LNCaP clone FGC (cell line): ENCODE measurements at regions not wholly inside any gene's neighbourhood (a gene's known extent, or its start where the extent isn't known, plus 50 kb on each side); places are given as distances from the start of the nearest gene placed in this dataset.

Experiments used
- DNase-seq: peaks from one replicate; pipeline ENCODE4 v3.0.0-alpha.2; 2011; ENCODE audit warnings: low read depth
- H3K4me3 ChIP-seq: 2 replicates; pipeline ENCODE4 v1.5.1; 2011; ENCODE audit warnings: mild to moderate bottlenecking, low read depth, low read length, control low read depth
- TF ChIP-seq, protein P1 (sequence below): IDR thresholded peaks from 2 replicates; pipeline ENCODE4 v1.5.1; 2012; ENCODE audit warnings: mild to moderate bottlenecking; ENCODE audit not compliant: control insufficient read depth, insufficient read depth; ENCODE audit errors: extremely low read depth

DNA sequence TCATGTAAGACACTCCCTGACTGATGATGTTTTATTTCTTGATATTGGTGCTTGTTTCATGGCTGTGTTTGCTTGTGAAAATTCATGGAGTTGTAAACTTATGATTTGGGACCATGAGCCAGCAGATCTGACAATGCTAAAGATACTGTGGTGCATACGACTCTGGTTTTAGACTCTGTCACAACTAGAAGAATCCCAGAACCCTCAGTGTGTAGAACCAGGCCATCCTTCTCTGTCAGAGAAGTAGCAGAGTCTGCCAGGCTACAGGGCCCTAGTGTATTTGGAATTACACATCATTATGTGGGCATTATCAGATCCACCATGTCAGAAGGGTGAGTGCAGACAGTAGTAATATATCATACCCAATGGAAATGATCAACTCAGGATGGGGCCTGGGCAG, 209.8 kb upstream of the POU2AF2 start:
- H3K4me3 ChIP-seq, result no peak overlapping the region
- TF ChIP-seq, protein P1, sequence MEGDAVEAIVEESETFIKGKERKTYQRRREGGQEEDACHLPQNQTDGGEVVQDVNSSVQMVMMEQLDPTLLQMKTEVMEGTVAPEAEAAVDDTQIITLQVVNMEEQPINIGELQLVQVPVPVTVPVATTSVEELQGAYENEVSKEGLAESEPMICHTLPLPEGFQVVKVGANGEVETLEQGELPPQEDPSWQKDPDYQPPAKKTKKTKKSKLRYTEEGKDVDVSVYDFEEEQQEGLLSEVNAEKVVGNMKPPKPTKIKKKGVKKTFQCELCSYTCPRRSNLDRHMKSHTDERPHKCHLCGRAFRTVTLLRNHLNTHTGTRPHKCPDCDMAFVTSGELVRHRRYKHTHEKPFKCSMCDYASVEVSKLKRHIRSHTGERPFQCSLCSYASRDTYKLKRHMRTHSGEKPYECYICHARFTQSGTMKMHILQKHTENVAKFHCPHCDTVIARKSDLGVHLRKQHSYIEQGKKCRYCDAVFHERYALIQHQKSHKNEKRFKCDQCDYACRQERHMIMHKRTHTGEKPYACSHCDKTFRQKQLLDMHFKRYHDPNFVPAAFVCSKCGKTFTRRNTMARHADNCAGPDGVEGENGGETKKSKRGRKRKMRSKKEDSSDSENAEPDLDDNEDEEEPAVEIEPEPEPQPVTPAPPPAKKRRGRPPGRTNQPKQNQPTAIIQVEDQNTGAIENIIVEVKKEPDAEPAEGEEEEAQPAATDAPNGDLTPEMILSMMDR, result no peak
- no peak for DNase-seq

DNA sequence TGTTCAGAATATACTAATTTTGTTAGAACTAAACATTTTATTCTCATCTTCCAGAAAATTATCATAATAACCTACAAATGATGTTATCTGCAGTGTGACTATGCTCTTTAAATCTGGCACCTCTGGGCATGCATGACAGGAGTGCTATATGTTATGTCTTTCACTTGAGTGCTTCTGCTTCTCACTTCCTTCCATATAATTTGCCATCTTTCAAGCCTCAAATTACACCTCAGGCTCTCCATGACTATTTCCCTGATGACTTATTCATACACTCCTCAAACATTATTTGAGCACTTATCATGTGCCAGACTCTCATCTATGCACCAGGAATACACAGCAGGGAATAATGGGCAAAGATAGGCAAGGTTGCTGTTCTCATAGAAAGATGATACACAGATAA, 219.3 kb upstream of the POU2AF2 start:
- TF ChIP-seq, protein P1, result no peak
- no peak overlapping the region for H3K4me3 ChIP-seq
- no peak for DNase-seq

DNA sequence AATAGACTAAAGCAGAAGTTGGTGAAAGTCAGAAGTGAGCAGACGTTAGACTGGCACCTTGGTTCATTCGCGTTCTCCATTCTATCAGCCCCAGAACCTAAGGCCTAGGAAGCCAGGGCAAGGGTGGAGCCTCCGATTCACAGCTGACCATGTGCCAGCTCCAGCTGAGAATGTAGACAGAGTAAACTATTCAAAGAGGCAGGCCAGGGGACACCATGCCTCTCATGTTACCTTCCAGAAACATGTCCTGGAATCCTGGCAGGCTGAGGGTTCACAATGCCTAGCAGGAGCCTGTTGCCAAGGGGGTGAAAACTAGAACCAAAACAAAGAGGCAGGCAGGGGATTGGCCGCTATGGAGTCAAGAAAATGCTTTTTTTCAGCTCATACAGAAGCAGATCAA, 224.4 kb upstream of the POU2AF2 start:
- TF ChIP-seq, protein P1, result no peak
- no peak overlapping the region for H3K4me3 ChIP-seq
- peak; percentile 14 for DNase-seq

DNA sequence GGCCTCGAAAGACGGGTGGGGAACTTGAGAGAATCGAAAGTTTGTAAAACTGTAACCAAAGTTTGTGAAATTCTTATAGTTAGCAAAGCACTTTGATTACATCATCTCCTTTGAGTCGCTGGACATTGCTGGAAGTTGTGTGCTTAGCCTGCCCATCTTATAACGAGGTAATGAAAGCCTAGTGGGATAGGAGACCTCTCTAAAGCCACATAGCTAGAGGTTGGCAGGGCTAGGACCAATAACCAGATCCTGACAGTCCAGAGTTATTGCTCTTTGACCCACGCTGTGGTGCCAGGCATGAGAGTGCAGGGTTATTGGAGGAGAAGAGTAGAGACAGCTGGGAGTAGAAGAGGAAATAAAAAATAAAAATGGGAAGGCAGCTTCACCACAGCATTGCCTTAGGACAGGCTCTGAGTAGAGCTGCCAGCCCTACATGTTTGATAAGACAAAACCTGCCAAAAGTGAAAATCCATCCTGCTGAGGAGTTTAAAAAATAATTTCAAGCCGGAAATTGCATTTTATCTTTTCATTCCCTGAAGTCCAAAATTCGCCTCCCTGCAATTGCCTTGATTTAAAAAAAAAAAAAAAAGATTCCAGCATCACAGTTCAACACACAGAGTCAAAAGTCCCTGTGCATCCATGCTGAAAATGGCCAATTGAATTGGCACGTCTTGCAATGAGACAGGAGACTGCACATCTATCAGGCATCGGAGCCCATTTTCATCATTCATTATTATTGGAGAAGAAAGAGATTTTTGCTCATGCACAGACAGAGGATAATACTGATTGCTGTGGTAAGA, 225.5 kb upstream of the POU2AF2 start:
- DNase-seq, result no peak
- H3K4me3 ChIP-seq, result no peak overlapping the region
- TF ChIP-seq, protein P1, result no peak

DNA sequence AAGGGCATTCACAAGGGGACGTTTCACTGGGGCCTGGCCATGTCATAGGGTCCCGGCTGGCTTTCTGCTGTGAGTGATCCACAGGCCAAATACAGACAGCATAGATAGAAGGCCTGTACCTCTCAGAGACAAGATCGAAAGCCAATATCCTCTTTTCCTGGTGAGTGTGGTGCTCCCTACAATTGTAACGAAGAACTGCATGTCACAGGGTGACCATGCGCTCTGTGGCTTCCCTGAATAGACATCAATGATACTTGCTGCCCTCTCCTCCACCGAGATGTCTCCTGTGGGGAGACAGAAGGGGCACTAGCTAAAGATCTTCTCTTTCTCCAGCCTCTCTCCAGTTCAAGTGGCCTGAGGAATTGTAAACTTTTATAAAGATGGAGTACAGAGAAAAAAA, 226.1 kb upstream of the POU2AF2 start:
- no peak for DNase-seq
- H3K4me3 ChIP-seq, result no peak overlapping the region
- TF ChIP-seq, protein P1, result no peak

DNA sequence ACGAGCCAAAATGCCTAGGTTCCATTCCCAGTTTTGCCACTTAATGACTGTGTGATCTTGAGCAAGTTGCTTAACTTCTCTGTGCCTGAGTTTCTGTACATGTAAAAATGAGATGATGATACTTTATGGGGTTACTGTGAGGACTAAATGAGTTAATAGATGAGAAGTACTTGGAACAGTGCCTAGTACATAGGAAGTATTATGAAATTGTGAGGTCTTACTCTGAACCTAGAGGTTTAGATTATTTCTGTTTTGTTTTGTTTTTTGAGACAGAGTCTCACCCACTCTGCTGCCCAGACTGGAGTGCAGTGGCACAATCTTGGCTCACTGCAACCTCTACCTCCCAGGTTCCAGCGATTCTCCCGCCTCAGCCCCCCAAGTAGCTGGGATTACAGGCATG, 227.0 kb upstream of the POU2AF2 start:
- TF ChIP-seq, protein P1, result no peak
- no peak overlapping the region for H3K4me3 ChIP-seq
- no peak for DNase-seq

- TF ChIP-seq, protein P1, result no peak
- H3K4me3 ChIP-seq, result no peak overlapping the region
- DNase-seq, result no peak
Observed at GRCh38 chr11:111012491-111012890, 233.0 kb upstream of the POU2AF2 start.
